ENCODE measurements at regions not wholly inside any gene's neighbourhood (a gene's known extent, or its start where the extent isn't known, plus 50 kb on each side); places are given as distances from the start of the nearest gene placed in this dataset.

DNA sequence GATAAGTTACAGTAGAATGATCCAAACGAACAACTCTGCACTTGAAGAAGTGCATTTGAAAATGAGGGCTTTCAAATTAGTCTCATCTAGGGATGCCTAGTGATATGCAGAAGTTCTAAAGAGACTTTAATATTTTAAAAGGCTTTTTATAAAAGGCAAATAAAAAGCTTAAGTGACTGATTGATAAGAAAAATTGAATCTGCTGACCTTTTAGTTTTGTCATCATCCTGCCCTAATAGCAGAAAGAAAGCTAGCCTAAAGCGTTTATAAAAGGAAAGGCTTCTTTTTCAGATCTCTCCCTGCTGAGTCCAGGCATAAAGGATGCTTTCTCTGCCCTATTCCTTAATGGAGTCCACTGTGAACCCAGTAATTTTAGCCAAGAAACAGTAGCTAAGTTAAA, 72.7 kb upstream of the ALDH1L1 start:
- Histone ChIP-seq H3K9me3 (no peaks in the 10 kb centered on the region), H3K4me1 (no peaks in the 10 kb centered on the region), H3K36me3 (no peaks in the 10 kb centered on the region), H3K27me3 (no peaks in the 10 kb centered on the region), H3K27ac (no peak overlapping the region), H3K4me3 (no peak overlapping the region)
- TF ChIP-seq POLR2AphosphoS5 (IDR thresholded peaks at IDR 0.05; ENCODE audit: insufficient read depth in 1 of 2, low read depth in 1 of 2): no peak
- no peak for TF ChIP-seq POLR2A (IDR thresholded peaks at IDR 0.05)
- TF ChIP-seq, protein P1, sequence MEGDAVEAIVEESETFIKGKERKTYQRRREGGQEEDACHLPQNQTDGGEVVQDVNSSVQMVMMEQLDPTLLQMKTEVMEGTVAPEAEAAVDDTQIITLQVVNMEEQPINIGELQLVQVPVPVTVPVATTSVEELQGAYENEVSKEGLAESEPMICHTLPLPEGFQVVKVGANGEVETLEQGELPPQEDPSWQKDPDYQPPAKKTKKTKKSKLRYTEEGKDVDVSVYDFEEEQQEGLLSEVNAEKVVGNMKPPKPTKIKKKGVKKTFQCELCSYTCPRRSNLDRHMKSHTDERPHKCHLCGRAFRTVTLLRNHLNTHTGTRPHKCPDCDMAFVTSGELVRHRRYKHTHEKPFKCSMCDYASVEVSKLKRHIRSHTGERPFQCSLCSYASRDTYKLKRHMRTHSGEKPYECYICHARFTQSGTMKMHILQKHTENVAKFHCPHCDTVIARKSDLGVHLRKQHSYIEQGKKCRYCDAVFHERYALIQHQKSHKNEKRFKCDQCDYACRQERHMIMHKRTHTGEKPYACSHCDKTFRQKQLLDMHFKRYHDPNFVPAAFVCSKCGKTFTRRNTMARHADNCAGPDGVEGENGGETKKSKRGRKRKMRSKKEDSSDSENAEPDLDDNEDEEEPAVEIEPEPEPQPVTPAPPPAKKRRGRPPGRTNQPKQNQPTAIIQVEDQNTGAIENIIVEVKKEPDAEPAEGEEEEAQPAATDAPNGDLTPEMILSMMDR (IDR thresholded peaks at IDR 0.05): no peak
- intact Hi-C loops (cut with DNase I): no loop called here
- DNase-seq (ENCODE audit: extremely low spot score in 2 of 2): no peak

DNA sequence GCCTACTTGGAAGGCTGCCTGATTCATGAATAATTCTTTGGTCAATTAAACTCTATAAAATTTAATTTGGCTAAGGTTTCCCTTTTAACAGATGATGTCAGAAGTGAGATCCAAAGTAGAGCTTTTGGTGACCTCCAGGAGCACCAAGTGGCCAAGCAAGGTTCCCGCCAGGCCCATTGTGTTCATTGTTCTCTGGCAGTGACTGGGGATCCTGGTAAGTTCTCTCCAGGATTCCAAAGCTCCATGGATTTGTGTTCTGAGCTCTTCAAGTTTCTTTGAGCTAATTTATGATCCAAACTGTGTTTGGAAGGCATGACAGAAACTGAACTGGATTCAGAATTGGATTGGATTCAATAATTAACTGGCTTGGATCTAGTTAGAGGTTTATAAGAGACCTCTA, 72.0 kb upstream of the ALDH1L1 start:
- no peak for TF ChIP-seq POLR2A (IDR thresholded peaks at IDR 0.05)
- TF ChIP-seq, protein P1 (IDR thresholded peaks at IDR 0.05): no peak
- H3K36me3 ChIP-seq: no peaks in the 10 kb centered on the region
- H3K27ac ChIP-seq: no peak overlapping the region
- H3K9me3 ChIP-seq: no peaks in the 10 kb centered on the region
- H3K4me3 ChIP-seq: no peak overlapping the region
- DNase-seq (ENCODE audit: extremely low spot score in 2 of 2): no peak
- intact Hi-C loops (cut with DNase I): no loop called here
- no peaks in the 10 kb centered on the region for H3K4me1 ChIP-seq
- no peaks in the 10 kb centered on the region for H3K27me3 ChIP-seq

DNA sequence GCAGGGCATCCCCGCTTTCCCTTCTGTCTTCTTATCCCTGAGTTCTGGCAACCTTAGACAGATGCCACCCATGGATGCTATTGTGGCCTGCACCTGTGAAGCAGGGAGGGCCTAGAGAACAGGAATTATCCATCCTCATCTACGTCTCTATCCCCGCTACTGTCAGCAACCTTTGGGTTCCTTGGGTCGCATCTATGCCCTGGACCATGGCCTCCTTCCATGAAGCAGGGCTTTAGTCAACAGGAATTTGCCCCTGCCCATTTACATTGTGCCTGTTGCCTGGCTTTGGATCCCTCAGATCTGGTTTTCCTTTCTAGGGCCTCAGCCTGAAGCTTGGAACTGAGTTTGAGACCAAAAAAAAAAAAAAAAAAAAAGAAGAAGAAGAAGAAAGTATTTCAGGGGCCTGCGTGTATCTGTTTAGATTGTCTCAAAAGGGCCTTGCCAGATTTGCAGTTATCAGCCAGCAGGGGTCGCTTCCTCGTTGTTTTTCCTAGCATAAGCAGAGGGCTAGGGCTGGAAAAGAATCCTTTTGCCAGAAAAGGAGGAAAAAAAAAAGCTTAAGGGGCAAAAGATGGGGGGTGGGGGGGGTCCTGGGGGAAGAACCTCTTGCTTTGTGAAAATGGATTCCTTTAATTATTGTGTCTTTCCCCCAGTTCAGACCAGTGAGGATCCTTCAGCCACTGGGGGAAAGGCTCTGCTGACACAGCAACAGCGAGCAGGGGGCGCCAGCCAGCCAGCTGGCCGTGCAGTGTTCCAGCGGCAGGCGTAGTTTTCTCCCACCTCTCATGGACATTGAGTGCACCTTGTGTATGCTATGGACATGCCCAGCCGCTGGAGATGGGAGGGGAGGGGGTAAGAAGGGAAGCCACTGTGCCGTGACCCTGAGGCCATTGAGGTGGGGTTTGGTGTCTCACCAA, 65.7 kb upstream of the ALDH1L1 start:
- Histone ChIP-seq H3K4me1 (no peaks in the 10 kb centered on the region), H3K27me3 (no peaks in the 10 kb centered on the region), H3K36me3 (no peaks in the 10 kb centered on the region), H3K4me3 (no peak overlapping the region), H3K9me3 (no peaks in the 10 kb centered on the region), H3K27ac (no peak overlapping the region)
- no peak for DNase-seq (ENCODE audit: extremely low spot score in 2 of 2)
- intact Hi-C loops (cut with DNase I): no loop called here
- TF ChIP-seq, protein P1 (IDR thresholded peaks at IDR 0.05): peak in 1 of 3 experiments; percentile 39
- TF ChIP-seq POLR2A (IDR thresholded peaks at IDR 0.05): no peak
